ACC112 (cell line): ENCODE measurements at regions not wholly inside any gene's neighbourhood (a gene's known extent, or its start where the extent isn't known, plus 50 kb on each side); places are given as distances from the start of the nearest gene placed in this dataset.
"Not testable (repeated sequence)": the region's sequence is repeated elsewhere in the genome, so short reads cannot be mapped to it uniquely, and the experiment has no call there.

Experiments
- H2AFZ ChIP-seq: fragments of 200-600 bp; sonication (generic); one replicate; pipeline ENCODE4 v1.6.0; 2017; ENCODE audit warnings: antibody characterized with exemption, low read length; ENCODE audit not compliant: unreplicated experiment
- H3K27ac ChIP-seq: fragments of 200-600 bp; sonication (generic); 2 replicates; pipeline ENCODE4 v1.5.1; 2014; ENCODE audit warnings: low read depth, mild to moderate bottlenecking, antibody characterized with exemption, low read length, moderate library complexity
- H3K27me3 ChIP-seq: fragments of 200-600 bp; sonication (generic); 2 replicates; pipeline ENCODE4 v1.6.1; 2014; ENCODE audit warnings: mild to moderate bottlenecking, antibody characterized with exemption, low read length, moderate library complexity, mixed read lengths; ENCODE audit not compliant: insufficient read depth
- H3K36me3 ChIP-seq: fragments of 200-600 bp; sonication (generic); 2 replicates; pipeline ENCODE4 v1.6.1; 2016; ENCODE audit warnings: mild to moderate bottlenecking, antibody characterized with exemption, low read length, moderate library complexity, mixed read lengths; ENCODE audit not compliant: insufficient read depth
- H3K4me1 ChIP-seq: fragments of 200-600 bp; sonication (generic); one replicate; pipeline ENCODE4 v1.6.1; 2016; ENCODE audit warnings: low read length, mixed read lengths; ENCODE audit not compliant: insufficient read depth, unreplicated experiment, control insufficient read depth
- H3K4me3 ChIP-seq: fragments of 200-600 bp; sonication (generic); 2 replicates; pipeline ENCODE4 v1.5.1; 2014; ENCODE audit warnings: mild to moderate bottlenecking, low read depth, low read length
- H3K79me2 ChIP-seq: fragments of 200-600 bp; sonication (generic); one replicate; pipeline ENCODE4 v1.6.0; 2016; ENCODE audit warnings: low read length; ENCODE audit not compliant: control insufficient read depth, unreplicated experiment, insufficient read depth

- no peak overlapping the region for H3K27ac ChIP-seq
- no peaks in the 10 kb centered on the region for H3K79me2 ChIP-seq
- no peak overlapping the region for H2AFZ ChIP-seq
- no peaks in the 10 kb centered on the region for H3K4me1 ChIP-seq
- no peak overlapping the region for H3K4me3 ChIP-seq
- no peaks in the 10 kb centered on the region for H3K36me3 ChIP-seq
- H3K27me3 ChIP-seq, result no peaks in the 10 kb centered on the region
Observed at GRCh38 chr3:105119801-105120340, 246.8 kb upstream of the ALCAM start.

GRCh38 chr3:105130911-105131310, 235.8 kb upstream of the ALCAM start:
- no peak overlapping the region for H3K27ac ChIP-seq
- peaks cover 4% of the 10 kb centered on the region; the same call in 1 of the 2 replicates for H3K36me3 ChIP-seq
- no peaks in the 10 kb centered on the region for H3K4me1 ChIP-seq
- H3K27me3 ChIP-seq, result no peaks in the 10 kb centered on the region
- no peak overlapping the region for H2AFZ ChIP-seq
- no peaks in the 10 kb centered on the region for H3K79me2 ChIP-seq
- no peak overlapping the region for H3K4me3 ChIP-seq

GRCh38 chr3:105137911-105138310, 228.8 kb upstream of the ALCAM start:
- no peaks in the 10 kb centered on the region for H3K79me2 ChIP-seq
- H3K4me3 ChIP-seq, result no peak overlapping the region
- H3K4me1 ChIP-seq, result peaks cover 5% of the 10 kb centered on the region
- H3K27ac ChIP-seq, result no peak overlapping the region
- no peak overlapping the region for H2AFZ ChIP-seq
- no peaks in the 10 kb centered on the region for H3K27me3 ChIP-seq
- no peaks in the 10 kb centered on the region for H3K36me3 ChIP-seq

- Histone ChIP-seq H2AFZ (no peak overlapping the region), H3K4me1 (peaks cover 5% of the 10 kb centered on the region), H3K79me2 (no peaks in the 10 kb centered on the region), H3K27me3 (no peaks in the 10 kb centered on the region), H3K36me3 (no peaks in the 10 kb centered on the region), H3K4me3 (no peak overlapping the region), H3K27ac (no peak overlapping the region)
Observed at GRCh38 chr3:105139881-105140560, 226.7 kb upstream of the ALCAM start.

- Histone ChIP-seq H3K4me3 (no peak overlapping the region), H3K27me3 (no peaks in the 10 kb centered on the region), H2AFZ (no peak overlapping the region), H3K36me3 (no peaks in the 10 kb centered on the region), H3K27ac (no peak overlapping the region), H3K4me1 (peaks cover 5% of the 10 kb centered on the region), H3K79me2 (no peaks in the 10 kb centered on the region)
Observed at GRCh38 chr3:105140899-105141367, 225.8 kb upstream of the ALCAM start.

GRCh38 chr3:105144837-105145236, 221.9 kb upstream of the ALCAM start:
- no peak overlapping the region for H3K27ac ChIP-seq
- H3K36me3 ChIP-seq, result no peaks in the 10 kb centered on the region
- H3K4me1 ChIP-seq, result peaks cover 5% of the 10 kb centered on the region
- no peak overlapping the region for H3K4me3 ChIP-seq
- no peak overlapping the region for H2AFZ ChIP-seq
- H3K27me3 ChIP-seq, result no peaks in the 10 kb centered on the region
- H3K79me2 ChIP-seq, result no peaks in the 10 kb centered on the region

GRCh38 chr3:105145511-105145910, 221.2 kb upstream of the ALCAM start:
- H3K79me2 ChIP-seq, result no peaks in the 10 kb centered on the region
- H3K4me1 ChIP-seq, result peaks cover 5% of the 10 kb centered on the region
- H3K27ac ChIP-seq, result no peak overlapping the region
- no peak overlapping the region for H3K4me3 ChIP-seq
- H3K27me3 ChIP-seq, result no peaks in the 10 kb centered on the region
- no peak overlapping the region for H2AFZ ChIP-seq
- no peaks in the 10 kb centered on the region for H3K36me3 ChIP-seq

- H3K27me3 ChIP-seq, H2AFZ ChIP-seq, H3K79me2 ChIP-seq, H3K4me1 ChIP-seq, H3K36me3 ChIP-seq, H3K4me3 ChIP-seq, H3K27ac ChIP-seq: not testable (repeated sequence)
Observed at GRCh38 chr3:105149197-105149596, 217.5 kb upstream of the ALCAM start.

GRCh38 chr3:105152987-105153386, 213.7 kb upstream of the ALCAM start:
- Histone ChIP-seq H3K27me3 (no peaks in the 10 kb centered on the region), H3K4me1 (no peaks in the 10 kb centered on the region), H3K79me2 (no peaks in the 10 kb centered on the region), H2AFZ (no peak overlapping the region), H3K4me3 (no peak overlapping the region), H3K36me3 (no peaks in the 10 kb centered on the region), H3K27ac (no peak overlapping the region)

- Histone ChIP-seq H3K4me3 (no peak overlapping the region), H3K79me2 (no peaks in the 10 kb centered on the region), H3K27ac (no peak overlapping the region), H3K27me3 (no peaks in the 10 kb centered on the region), H3K4me1 (no peaks in the 10 kb centered on the region), H2AFZ (no peak overlapping the region), H3K36me3 (no peaks in the 10 kb centered on the region)
Observed at GRCh38 chr3:105154692-105155091, 212.0 kb upstream of the ALCAM start.

- no peak overlapping the region for H3K4me3 ChIP-seq
- no peak overlapping the region for H3K27ac ChIP-seq
- H3K4me1 ChIP-seq, result no peaks in the 10 kb centered on the region
Observed at GRCh38 chr3:105157067-105157765, 209.5 kb upstream of the ALCAM start.

More at GRCh38 chr3:105157067-105157765, 209.5 kb upstream of the ALCAM start:
- Histone ChIP-seq H3K27me3 (no peaks in the 10 kb centered on the region), H3K79me2 (no peaks in the 10 kb centered on the region), H3K36me3 (no peaks in the 10 kb centered on the region), H2AFZ (no peak overlapping the region)
